ENCODE measurements at regions not wholly inside any gene's neighbourhood (a gene's known extent, or its start where the extent isn't known, plus 50 kb on each side); places are given as distances from the start of the nearest gene placed in this dataset.
"Not testable (repeated sequence)": the region's sequence is repeated elsewhere in the genome, so short reads cannot be mapped to it uniquely, and the experiment has no call there.

DNA sequence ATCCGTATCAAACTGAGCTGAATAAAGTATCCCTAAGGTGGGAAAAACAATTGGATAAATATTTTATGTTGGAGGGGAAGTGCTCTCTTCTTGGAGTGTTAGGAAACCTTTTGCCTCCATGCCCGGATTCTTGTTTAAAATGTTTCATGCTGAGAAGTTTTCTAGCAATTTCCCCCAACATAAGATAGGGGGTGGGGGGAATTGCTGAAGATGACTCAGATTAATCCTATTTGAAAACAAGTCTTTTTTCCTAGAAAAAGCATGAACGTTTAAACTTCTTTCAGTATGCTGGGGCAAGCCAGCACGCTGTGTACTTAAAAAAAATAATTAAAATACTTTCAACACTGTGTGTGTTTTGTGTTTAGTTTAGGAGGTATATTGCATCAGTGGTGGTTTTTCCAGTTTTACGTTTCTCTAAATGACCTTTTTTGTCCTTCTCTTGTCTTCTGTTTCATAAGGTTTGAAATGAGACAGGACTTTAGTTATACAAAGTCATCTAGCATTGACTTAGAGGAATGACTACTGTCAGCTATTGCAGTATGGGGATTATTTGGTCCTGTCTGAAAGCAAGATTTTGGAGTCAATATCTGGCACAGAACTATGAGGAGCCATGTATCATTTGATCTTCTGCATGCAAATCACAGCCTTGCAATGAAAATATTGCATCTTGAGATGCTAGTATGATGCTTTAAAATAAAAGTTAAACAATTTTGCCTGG lies 295.9 kb downstream of the GATA3 start:
- no peak for DNase-seq

DNA sequence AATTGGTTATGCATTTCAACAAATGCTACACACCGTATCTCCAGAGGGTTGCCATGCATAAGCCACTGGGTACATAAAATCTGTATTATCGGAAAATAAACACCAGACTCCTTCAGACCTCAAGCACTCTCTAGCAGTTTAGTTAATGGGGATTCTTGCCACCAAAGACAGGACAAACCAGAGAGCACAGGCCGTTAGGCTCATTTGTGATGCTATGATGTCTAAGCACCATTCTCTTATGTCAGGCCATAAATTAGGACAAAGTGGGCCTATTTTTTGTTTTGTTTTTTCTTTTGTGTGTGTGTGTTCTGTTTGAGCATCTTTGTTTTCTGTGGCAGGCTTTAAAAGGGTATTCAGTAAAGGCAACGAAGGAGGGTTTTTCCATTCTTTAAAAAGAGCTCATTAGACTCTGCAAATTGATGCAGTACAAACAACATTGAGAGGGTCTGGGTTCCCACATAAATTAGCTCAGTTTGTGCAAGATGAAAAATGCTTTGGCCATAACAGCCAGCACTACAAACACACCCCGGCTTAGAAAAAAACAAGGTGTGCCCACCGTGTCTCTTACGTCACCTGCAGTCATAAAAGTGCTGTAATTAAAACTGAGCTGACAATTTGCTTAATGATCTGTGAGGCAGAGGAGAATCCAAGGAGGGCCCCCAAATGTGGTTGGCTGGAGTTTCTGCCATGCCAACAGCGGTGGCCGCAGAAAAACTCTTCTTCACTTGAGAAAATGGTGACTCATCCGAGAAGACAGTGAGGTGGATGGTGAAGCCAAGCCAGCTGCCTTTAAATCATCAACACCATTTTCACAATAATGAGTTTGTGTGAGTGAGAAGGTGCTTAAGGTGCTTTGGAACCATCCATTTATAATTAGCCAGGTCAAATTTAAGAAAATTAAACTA lies 297.9 kb downstream of the GATA3 start:
- no peak for DNase-seq

DNA sequence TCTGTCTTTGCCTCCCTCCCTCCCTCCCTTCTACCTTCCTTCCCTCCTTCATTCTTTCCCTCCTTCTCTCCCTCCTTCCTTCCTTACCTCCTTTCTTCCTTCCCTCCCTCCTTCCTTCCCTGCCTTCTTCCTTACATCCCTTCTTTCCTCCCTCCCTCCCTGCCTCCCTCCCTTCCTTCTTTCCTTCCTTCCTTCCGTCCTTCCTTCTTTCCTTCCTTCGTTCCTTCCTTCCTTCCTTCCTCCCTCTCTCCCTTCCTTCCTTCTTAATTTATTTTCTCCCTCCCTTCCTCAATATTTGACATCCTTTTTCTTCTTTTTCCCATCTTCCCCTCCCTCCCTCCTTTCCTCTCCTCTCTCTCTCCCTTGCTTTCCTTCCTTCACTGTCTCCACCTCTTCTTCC lies 301.8 kb downstream of the GATA3 start:
- DNase-seq = no peak

DNA sequence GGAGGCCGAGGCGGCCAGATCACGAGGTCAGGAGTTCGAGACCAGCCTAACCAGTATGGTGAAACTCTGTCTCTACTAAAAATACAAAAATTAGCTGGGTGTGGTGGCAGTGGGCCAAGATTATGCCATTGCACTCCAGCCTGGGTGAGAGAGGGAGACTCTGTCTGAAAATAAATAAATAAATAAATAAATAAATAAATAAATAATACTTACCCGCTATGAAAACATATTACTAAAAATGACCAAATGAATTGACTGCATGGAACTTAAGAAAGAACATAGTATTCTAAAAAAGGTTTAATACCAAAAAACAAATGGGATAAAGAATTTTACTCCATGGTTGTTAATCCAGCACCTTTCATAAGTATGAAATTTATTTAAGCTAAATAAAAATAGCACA lies 305.0 kb downstream of the GATA3 start:
- DNase-seq = no peak

DNA sequence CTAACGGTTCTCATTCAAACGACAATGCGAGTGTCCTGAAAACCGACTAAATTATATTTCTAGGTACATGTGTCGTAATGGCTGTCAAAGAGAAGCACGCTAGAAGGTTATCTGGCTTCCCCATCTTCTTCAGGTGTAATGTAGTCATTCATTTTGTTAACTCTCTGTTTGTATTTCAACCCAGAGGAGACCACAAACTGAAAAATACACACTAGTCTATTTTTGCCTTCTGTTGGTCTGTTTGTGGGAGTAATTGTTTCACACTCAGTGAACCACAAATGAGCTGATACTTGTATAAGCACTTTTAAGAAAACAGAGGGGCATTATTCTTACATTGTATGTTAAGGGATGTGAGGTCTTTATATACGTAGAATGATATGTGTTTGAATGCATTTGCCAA lies 305.9 kb downstream of the GATA3 start:
- DNase-seq = no peak

DNA sequence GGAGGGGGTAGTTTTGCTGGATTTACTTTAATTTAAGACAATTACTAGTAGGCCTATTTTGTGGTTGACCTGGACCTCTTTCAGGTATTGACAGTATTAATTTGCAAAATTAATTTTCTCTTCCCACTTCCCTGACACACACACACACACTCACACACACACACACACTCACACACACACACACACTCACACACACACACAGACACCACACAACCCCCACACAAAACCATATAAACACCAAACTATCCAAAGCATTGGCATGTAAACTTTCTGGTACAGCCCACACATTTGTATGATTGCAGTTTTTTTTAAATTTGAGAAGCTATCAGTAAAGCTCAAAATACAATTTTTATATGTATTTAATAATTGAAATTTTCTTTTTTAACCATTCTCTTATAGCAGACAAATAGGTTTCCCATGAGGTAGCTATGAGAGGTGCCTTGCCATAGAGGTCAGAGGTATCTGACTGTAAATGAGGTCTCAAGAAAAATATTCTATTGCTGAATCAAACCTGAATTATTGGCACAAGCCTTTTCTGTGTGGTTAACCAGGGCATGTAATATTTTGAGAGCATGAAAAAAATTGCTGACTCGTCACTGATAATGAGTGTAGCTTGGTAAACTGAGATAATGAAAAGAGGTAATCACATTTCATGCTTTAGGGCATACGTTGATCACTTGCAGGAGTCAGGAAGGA lies 306.5 kb downstream of the GATA3 start:
- DNase-seq = no peak

DNA sequence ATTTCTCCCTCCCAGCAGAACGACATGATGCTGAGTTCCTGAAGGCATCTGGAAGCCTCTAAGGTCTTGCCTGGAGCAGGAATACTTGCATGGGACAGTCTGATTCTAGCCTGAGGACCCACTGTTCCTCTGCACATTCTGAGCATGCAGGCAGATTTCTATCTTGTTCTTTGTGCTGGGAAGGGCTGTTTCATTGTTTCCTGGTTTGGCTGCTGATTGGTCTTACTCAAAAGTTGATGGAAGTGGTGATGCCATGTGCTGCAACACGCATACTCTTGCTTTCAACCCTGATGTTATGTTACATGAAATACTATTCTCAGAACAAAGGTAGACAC lies 307.0 kb downstream of the GATA3 start:
- DNase-seq = no peak

DNA sequence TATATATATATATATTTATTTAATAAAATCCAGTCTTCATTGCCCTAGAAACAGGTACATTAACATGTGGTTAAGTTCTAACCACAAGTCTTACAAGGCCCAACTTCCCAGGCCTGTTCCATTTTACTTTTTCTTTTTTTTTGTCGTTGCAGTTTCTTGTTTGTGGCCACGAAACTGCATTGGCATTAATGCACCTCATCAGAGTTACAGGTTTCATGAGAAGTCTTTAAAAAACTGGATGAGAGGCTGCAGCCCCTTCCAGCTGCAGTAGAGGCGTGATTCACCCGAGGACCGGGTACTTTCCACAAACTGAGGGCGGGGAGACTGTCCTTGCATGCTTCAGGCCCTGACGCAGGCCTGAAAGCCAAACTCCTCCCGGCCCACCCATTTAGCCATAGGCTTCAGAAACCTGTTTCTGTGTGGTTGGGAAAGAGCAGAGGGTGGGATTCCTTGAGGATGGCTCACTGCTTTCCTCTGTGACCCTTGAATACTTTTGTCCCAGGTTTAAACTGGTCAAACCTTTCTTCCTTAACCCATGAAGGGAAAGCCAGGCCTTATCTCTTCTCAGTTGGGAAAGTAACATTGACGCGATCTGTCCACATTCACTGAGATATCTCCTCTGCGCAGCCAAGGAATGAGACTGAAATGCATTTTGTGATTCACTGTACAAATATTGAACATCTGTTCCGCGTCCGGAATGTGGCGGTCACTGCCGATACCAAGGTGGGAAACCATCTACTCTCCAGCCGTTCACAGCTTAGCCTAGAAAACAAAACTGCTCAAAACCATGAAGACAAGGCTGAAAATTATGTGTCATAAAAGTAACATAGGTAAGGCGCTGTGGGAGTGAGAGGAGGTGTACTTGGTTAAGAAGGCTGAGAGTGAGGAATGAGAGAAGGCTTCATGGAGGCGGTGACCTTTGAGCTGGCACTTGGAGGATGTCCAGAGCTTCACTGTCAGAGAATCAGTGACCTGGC lies 311.7 kb downstream of the GATA3 start:
- no peak for DNase-seq

DNA sequence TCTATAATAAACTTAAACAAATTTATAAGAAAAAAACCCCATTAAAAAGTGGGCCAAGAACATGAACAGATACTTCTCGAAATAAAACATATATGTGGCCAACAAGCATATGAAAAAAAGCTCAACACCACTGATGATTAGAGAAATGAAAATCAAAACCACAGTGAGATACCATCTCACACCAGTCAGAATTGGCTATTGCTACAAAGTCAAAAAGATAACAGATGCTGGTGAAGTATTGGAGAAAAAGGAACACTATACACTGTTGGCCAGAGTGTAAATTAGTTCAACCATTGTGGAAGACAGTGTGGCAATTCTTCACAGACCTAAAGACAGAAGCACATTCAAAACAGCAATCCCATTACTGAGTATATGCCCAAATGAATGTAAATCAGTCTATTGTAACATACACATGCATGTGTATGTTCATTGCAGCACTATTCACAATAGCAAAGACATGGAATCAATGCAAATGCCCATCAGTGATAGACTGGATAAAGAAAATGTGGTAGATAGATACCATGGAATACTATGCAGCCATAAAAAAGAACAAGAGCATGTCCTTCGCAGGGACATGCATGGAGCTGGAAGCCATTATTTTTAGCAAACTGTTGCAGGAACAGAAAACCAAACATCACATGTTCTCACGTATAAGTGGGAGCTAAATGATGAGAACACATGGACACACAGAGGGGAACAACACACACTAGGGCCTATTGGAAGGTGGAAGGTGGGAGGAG lies 313.4 kb downstream of the GATA3 start:
- DNase-seq = not testable (repeated sequence)

DNA sequence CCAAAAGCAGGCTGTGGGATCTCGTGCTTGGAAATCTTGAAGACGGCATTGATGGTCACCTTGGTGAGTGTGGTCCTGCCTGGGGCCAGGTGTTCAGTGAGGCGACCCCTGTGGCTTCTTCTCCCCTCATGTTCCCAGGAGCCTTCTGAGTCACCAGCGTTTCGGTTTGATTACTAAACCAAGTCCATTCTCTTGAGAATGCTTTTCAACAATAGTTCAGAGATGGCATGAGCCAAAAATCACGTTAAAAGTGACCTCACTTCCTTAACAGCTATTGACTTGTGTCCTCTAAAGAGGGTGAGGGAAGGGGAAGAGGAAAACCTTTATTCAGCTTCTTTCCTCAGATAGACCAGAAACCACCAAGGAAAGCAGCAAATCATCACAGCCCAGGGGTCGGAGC lies 315.2 kb downstream of the GATA3 start:
- no peak for DNase-seq

DNA sequence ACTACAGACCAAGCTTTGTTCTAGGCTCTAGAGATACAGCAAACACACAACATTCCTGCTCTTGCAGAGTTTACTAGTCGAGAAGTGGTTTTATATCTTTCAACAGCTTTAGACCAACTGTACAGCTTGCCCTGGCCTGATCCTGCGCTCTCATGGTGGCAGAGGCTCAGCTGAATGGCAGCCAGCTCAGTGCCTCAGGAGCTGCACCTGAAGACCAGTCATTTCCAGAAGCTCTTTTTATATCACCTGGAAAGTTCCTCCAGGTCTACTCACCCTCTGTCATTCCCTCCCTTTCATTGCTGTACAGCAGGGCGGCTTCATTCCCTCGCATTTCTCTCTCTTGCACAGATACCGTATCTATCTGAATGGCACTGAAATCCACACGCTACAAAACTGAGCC lies 319.8 kb downstream of the GATA3 start:
- DNase-seq = no peak

DNA sequence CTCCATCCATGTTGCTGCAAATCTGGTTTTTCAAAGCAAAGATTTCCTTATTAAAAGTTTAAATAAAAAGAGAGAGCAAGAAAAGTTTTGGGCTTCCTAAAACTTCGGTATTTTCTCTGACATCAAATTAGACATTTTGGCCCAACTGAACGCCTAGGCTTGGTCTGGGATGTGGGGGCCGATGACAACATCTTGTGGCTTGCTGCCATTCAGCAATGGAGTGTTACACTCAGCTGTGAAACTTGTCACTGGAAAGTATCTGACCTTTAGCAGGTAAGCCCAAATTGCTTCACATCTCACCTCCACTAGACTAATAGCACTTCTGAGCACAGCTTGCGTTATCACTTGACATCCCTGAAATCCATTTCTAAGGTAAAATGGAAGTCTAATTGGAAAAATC lies 320.6 kb downstream of the GATA3 start:
- no peak for DNase-seq

DNA sequence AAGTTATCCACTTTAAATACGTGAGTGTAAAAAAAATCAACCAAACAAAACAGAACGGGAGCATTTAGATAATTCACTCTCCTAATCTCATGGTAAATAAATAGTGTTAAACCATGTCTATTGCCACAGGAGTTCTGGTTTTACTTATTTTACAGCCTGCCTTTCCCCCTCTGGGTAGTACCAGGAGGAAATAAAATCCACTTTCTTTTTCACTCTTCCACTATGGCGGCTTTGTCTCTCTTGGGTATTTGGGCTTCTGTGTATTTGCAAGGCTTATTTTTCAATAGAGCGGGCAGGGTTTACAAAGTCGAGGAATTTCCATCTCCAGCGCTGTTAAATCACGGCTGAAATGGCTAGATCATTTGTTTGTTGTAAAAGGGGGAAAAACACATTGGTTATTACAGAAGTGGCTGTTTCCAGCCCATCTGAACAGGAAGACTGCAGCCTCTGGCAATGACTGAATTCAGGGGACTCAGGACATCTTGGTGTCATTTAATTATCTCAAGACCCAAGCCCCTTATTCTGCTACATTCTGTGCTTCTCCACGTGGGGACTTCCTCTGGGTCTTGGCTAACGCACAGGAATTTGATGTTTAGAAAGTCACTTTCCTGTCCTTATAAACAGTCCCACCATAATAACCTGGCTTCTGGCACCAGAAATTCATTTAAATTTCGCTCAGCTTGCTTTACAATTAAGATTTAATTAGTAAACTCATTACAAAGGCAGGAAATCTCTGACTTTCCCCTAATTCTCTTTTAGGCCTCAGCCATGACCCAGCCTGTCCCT lies 323.9 kb downstream of the GATA3 start:
- no peak for DNase-seq

DNA sequence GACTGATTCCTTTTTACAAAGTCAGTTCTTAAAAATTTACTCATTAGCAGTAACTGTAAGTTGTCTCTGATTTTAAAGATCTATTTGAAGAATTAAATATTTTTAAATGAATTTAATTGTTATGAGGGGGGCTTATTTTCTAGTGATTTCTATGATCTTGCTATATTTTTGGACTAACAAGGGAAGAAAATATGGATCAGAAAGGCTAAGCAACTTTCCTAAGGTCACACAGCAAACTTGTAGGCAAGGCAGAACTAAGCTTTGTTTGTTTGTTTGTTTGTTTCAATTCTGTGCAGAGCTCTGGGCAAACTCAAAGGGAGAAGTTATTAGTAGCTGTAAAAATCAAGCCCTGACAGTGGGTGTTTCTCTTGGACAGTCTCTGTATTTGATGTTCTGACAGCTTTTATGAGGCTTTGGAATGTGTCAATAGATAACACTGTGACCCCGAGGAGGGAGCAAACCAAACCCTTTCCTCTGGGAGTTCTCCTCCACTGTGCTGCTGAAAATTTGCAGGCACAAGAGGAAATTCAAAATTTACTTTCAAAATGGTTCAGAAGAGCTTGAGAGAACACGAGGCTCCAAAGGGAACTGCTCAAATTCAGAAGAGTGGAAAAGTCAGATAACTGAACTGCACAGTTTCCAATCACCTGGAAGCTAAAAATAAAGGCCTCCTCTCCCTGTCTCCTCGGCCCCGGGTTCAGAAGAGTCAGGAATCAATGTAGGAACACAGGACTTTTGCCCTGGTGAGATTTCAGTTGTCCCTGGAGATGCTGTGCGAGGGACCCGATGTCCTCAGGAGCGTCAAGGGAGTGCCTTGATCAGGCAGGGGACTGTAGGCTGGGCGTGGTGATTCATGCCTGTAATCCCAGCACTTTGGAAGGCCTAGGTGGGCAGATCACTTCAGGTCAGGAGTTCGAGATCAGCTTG lies 325.7 kb downstream of the GATA3 start:
- DNase-seq = no peak

DNA sequence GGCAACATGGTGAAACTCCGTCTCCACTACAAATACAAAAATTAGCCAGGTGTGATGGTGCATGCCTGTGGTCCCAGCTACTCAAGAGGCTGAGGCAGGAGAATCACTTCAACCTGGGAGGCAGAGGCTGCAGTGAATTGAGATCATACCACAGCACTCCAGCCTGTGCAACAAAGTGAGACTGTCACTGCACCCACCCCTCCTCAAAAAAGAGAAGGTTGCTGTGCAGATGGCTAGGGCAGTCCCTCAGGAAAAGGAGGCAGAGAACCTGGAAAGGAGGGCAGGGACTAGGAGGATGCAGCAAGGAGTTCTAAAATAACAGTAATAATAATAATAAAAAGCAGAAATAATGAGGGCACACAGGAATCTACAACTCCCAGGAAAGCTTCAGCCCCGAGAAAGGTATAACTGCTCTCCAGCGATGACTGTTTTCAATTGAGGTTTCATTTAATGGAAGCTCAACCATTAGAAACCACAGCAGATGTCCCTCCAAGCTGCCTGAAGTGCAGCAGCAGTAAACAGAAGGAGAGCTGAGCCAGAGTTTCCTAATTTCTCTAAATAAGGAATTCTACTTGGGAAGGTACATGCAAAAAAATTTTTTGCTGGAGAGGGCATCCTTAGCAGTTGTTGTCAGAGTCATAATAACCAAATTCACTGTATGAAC lies 326.5 kb downstream of the GATA3 start:
- no peak for DNase-seq

DNA sequence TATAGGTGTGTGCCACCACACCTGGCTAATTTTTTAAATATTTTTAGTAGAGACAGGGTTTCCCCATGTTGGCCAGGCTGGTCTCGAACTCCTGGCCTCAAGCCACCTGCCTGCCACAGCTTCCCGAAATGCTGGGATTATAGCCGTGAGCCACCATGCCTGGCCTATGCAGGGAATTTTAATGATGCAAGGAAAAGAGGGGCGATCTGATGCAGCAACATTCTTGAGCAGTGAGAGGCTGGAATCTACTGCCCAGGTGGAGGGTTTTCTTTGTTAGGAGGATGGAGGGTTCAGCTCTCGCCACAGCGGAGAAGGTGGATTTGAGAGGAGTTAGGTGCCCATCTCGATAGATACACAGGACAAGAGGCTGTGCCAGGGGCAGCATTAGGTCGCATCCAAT lies 332.3 kb downstream of the GATA3 start:
- no peak for DNase-seq

DNA sequence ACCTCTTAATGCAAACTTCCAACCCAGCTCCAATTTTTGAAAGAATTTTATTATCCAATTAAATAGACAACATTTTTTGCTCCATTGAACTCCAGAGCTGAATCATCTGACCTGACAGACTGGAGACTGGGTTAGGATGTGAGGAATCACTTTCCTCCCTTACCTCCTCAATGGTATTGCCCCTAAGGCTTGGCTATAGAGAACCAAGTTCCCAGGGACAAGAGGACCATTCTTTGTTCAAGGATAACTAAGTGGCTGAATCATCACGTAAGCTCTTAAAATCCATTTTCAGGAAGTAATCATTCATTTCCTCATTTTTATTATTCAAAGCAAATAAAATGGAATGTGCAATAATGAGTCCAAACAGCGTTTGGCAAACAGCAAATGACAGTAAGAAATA lies 335.1 kb downstream of the GATA3 start:
- no peak for DNase-seq

DNA sequence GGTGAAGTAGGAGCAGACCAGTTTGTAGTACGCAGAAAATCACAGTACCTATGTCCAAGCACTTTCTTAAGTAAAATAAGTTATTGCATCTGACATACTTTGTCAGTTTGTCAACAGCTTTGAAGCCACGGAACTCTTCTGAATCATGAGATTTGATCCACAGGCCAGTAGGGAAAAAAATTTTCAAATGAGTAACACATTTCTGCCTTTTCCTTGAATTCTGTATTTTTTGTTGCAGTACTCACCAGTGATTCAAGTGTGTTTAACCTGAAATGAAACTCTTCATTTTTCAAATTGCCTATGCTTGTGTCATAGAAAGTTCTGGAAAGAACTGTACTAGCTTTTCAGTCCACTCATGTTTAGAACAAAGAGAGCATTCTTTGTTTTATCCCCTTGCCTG lies 337.7 kb downstream of the GATA3 start:
- DNase-seq = no peak

DNA sequence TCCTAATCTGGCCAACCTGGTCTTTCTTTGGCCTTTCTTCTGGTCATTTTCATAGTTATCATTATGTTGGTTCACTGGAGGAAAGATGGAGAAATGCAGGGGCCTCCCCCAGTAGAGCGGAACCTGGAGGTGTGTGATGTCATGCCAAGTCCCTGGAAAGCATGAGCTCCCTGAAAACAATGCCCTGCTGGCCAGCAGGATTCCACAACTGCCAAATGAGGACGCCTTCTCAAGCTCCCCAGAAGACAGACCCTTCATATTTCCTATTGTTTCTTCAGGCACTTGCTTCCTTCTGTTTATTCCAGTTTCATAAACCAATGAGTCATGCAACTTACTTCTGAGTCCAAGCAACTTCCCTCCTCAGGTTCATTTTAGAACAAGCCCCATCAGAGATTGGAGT lies 339.0 kb downstream of the GATA3 start:
- DNase-seq = no peak
